ENCODE measurements at regions not wholly inside any gene's neighbourhood (a gene's known extent, or its start where the extent isn't known, plus 50 kb on each side); places are given as distances from the start of the nearest gene placed in this dataset.
A peak's percentile ranks its signal among the peaks of the same experiment; 100 is the strongest.

GRCh38 chr3:159823780-159824179 is 164.9 kb upstream of the IL12A start:
- DNase-seq (ENCODE audit: extremely low spot score, unreplicated experiment), result no peak
- peaks cover 17% of the 10 kb centered on the region for H3K4me1 Mint-ChIP-seq (ENCODE audit: unreplicated experiment)
- no peak for TF ChIP-seq CTCF (conservative IDR thresholded peaks at IDR 0.05)
- peak overlapping the region; percentile 85 for H3K27ac Mint-ChIP-seq
- H3K9me3 Mint-ChIP-seq, result no peaks in the 10 kb centered on the region
- H3K36me3 Mint-ChIP-seq, result peaks cover 4% of the 10 kb centered on the region
- H3K4me3 Mint-ChIP-seq, result no peak overlapping the region
- peaks cover 5% of the 10 kb centered on the region for H3K27me3 Mint-ChIP-seq

GRCh38 chr3:159824333-159824732 is 164.3 kb upstream of the IL12A start:
- no peaks in the 10 kb centered on the region for H3K9me3 Mint-ChIP-seq
- H3K36me3 Mint-ChIP-seq, result peaks cover 4% of the 10 kb centered on the region
- no peak for TF ChIP-seq CTCF (conservative IDR thresholded peaks at IDR 0.05)
- peaks cover 22% of the 10 kb centered on the region for H3K4me1 Mint-ChIP-seq (ENCODE audit: unreplicated experiment)
- H3K27me3 Mint-ChIP-seq, result peaks cover 5% of the 10 kb centered on the region
- peak overlapping the region; percentile 85 for H3K27ac Mint-ChIP-seq
- no peak for DNase-seq (ENCODE audit: extremely low spot score, unreplicated experiment)
- no peak overlapping the region for H3K4me3 Mint-ChIP-seq

- no peak for DNase-seq (ENCODE audit: extremely low spot score, unreplicated experiment)
- no peak for TF ChIP-seq CTCF (conservative IDR thresholded peaks at IDR 0.05)
- Mint-ChIP-seq H3K27ac (no peak overlapping the region), H3K27me3 (peaks cover 5% of the 10 kb centered on the region), H3K9me3 (no peaks in the 10 kb centered on the region), H3K36me3 (peaks cover 4% of the 10 kb centered on the region), H3K4me3 (no peak overlapping the region), H3K4me1 (ENCODE audit: unreplicated experiment) (peaks cover 27% of the 10 kb centered on the region)
Measured at GRCh38 chr3:159825216-159825854, 163.3 kb upstream of the IL12A start.

- H3K27ac Mint-ChIP-seq, result no peak overlapping the region
Measured at GRCh38 chr3:159828542-159828943, 160.1 kb upstream of the IL12A start.

GRCh38 chr3:159829056-159829455 is 159.6 kb upstream of the IL12A start:
- Mint-ChIP-seq H3K36me3 (no peaks in the 10 kb centered on the region), H3K27ac (no peak overlapping the region), H3K4me1 (ENCODE audit: unreplicated experiment) (peaks cover 26% of the 10 kb centered on the region), H3K27me3 (no peaks in the 10 kb centered on the region), H3K9me3 (no peaks in the 10 kb centered on the region), H3K4me3 (no peak overlapping the region)
- DNase-seq (ENCODE audit: extremely low spot score, unreplicated experiment), result no peak
- no peak for TF ChIP-seq CTCF (conservative IDR thresholded peaks at IDR 0.05)

More at GRCh38 chr3:159828542-159828943, 160.1 kb upstream of the IL12A start:
- Mint-ChIP-seq H3K4me1 (ENCODE audit: unreplicated experiment) (peaks cover 27% of the 10 kb centered on the region), H3K4me3 (no peak overlapping the region), H3K9me3 (no peaks in the 10 kb centered on the region), H3K27me3 (no peaks in the 10 kb centered on the region), H3K36me3 (no peaks in the 10 kb centered on the region)
- DNase-seq (ENCODE audit: extremely low spot score, unreplicated experiment), result no peak
- peak; percentile 80 for TF ChIP-seq CTCF (conservative IDR thresholded peaks at IDR 0.05)
